ENCODE measurements at regions not wholly inside any gene's neighbourhood (a gene's known extent, or its start where the extent isn't known, plus 50 kb on each side); places are given as distances from the start of the nearest gene placed in this dataset.

- no peak for TF ChIP-seq GATA2 (IDR thresholded peaks at IDR 0.05; ENCODE audit: low read depth, low read length)
- no peak for TF ChIP-seq GATA3 (IDR thresholded peaks at IDR 0.05; ENCODE audit: low read depth, low read length)
Measured at GRCh38 chr6:11367638-11368199, 135.3 kb upstream of the NEDD9 start.

Measured in SH-SY5Y (cell line).